GM18507 (cell line): ENCODE measurements at regions not wholly inside any gene's neighbourhood (a gene's known extent, or its start where the extent isn't known, plus 50 kb on each side); places are given as distances from the start of the nearest gene placed in this dataset.
A peak's percentile ranks its signal among the peaks of the same experiment; 100 is the strongest.

Source experiments
- DNase-seq: peaks from one replicate; pipeline ENCODE4 v3.0.0; 2011; ENCODE audit warnings: low read depth; ENCODE audit not compliant: insufficient read length; ENCODE audit errors: extremely low spot score
- FAIRE-seq: peaks from 2 replicates; lab custom pipeline; 2011; peaks lifted over from hg19 to GRCh38; lab: Jason Lieb, UNC

DNA sequence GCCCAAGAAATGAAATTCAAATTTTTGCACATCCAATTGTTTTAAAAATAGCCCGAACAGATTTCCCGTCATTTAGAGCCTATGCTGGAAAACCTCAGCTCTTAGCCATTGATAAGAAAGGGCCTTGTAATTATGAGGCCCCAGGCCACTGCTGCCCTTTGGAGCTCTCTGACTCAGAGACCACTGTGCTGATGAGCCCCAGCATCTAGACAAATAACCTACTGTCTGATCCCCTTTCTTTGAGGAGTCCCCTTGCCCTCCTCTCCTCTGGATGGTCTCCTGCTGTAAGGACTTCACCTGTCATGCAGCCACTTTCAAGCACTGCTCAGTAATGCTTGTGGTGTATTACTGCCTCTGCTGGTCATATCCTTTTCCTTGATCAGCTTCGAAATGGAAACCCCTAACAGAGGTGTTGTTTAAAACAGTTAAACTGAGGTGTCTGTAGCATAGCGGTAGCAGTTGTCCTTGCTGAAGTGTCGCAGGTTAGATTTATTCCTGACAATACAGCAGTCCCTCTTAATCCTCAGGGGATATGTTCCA lies 159.9 kb upstream of the SRRM4 start:
- no peak for DNase-seq
- no peak for FAIRE-seq

DNA sequence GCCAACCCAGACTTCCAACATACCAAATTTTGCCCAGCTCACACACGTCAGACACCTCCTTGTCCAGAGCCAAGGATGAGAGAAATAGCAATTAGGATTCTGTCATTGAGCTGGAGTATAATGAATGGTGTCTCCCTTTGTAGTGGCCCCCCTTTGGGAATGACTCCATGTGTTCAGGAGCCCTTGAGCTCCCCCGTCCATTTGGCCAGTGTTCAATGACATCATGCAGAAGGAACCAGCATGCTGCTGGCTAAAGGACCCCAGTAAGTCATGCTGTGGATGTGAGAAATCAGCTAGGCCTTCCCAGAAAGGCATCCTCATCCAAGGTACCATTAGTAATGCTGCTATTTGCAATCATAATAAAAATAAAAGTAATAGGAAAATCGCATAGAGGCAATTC lies 158.8 kb upstream of the SRRM4 start:
- DNase-seq (no peak), FAIRE-seq (no peak)

DNA sequence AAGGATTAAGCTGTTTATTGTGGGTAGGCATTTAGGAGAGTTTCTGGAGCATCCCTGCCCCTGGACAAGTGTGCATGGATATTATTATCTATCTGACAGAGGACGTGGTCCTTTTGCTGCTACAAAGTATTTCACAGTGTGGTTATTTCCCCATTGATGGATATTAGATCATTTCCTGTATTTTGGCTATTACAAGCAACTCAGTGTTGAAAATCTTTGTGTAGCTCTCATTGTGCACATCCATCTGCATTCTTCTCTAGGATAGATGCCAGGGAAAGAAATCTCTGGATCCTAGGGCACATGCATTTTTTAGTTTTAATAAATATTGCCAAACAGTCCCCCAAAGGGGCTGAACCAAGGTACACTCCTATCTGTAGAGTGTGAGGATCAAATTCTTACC lies 154.3 kb upstream of the SRRM4 start:
- no peak for DNase-seq
- no peak for FAIRE-seq

DNA sequence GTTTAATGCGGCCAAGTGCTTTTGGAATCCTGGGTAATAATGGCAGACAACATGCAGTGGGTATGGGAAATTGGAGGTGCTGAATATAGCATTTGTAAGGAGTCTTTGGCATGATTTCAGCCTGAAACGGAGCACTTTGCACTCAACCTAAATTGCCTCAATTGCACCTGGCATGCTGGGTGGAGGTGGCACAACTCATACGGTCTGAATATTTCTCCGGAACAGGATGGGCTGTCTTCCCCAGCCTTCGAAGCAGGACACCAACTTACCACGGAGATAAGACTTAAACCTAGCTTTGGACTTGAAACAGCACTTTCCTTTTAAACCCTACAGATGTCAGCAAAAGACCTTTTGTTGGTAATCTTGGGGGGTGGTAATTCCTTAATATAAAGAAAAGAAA lies 153.7 kb upstream of the SRRM4 start:
- DNase-seq (no peak), FAIRE-seq (no peak)

DNA sequence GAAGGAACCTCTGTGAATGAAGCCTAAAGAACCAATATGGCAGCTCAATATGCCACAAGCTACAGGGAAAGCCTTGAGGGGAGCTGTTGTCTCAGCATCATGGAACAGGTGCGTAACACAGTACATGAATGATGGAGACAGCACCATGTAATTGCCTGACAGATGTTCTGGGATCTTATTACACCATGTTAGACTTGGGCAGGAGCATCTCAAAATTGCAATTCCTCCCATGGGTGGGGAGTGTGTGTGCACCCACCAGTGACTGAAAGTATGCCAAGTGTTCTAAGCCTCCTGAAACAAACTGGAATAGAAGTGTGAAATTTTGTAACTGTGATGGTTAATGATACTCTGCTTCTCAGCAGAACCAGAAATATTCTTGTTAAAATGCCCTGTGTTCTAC lies 151.0 kb upstream of the SRRM4 start:
- FAIRE-seq (no peak), DNase-seq (no peak)

DNA sequence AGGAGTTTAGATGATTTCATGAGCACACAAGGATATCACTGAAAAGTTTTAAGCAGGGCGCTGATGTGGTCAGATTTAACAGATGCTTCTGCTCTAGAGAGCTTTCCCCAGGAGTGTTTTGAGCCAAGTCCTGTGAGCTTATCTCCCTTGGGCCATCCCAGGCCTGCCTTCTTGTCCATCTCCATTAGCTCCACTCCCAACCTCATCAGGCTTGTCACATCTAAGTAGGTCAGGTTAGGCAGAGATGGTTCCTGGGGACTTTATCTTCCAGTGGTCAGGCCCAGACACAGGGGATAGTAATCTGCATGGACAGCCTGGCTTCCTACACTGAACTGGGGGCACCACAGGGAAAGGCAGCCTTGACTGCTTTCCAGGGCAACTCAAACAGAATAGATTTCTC lies 145.4 kb upstream of the SRRM4 start:
- FAIRE-seq: no peak
- no peak for DNase-seq

DNA sequence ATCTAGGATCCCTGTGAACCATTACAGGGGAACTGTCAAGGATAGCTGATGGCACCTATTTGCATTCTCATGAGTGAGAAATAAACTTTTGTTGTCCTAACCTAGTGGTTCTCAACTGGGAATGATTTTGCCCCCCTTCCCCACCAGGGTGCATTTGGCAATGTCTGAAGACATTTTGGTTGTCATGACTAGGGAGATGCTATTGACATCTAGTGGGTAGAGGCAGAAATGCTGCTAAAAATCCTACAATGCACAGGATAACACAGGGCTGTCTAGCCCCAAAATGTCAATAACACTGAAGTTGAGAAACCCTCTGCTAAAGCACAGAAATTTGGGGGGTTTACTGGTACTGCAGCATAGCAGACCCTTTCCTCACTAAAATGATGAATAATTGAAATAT lies 140.9 kb upstream of the SRRM4 start:
- DNase-seq (no peak), FAIRE-seq (peak; percentile 15)

DNA sequence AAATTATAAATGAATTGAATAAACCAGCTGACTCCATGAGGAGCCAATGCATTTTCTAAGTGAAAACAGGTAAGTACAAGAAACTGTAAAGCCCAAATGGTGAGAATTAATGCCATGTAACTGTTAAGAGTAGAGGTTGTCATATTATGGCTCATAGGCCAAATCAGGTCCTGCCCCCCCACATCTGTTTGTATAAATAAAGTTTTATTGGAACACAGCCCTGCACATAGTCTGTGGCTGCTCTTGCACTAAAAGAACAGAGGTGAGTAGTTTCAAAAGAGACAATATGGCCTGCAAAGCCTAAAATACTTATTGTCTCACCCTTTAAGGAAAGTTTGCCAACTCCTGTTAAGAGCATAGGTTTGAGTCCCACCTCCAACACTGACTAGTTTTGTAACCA lies 140.5 kb upstream of the SRRM4 start:
- no peak for FAIRE-seq

DNA sequence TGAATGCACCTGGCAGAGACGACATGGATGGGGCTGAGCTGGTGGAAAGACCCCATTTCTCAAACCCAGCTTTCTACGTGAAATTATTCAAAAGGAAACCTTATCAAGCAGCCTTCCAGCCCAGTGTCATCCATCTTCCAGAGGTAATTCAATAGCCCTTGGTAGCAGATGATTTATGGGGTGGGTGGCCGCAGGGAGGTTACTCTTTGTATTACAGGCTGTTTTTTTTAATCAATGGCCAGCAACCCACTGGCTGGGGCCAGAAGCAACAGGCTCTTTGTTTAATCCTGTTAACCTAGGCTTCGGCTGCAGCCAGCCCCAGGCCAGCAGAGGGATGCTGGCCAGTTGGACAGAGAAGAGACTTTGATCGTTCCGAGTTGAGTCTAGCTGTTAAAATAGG lies 139.8 kb upstream of the SRRM4 start:
- no peak for FAIRE-seq

More for the DNA sequence above, 140.5 kb upstream of the SRRM4 start:
- no peak for DNase-seq

DNA sequence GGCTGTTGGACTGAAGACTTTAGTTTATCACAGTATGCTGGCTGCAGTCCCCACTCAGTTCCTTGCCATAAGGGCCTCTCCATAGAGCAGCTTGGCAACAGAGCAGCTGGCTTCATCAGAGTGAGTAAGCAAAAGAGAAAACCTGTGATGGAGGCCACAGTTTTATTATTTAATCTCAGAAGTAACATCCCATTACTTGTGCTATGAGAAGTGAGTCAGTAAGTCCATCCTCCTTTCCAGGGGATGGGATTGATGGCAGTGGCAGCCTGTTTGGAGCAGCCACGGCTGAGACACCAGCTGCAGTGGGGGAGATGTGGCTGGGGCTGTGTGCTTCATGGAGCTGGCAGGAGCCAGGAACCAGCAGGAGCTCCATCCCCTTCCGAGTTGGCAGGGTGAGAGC lies 138.5 kb upstream of the SRRM4 start:
- FAIRE-seq (no peak), DNase-seq (no peak)

More for the DNA sequence above, 139.8 kb upstream of the SRRM4 start:
- no peak for DNase-seq

DNA sequence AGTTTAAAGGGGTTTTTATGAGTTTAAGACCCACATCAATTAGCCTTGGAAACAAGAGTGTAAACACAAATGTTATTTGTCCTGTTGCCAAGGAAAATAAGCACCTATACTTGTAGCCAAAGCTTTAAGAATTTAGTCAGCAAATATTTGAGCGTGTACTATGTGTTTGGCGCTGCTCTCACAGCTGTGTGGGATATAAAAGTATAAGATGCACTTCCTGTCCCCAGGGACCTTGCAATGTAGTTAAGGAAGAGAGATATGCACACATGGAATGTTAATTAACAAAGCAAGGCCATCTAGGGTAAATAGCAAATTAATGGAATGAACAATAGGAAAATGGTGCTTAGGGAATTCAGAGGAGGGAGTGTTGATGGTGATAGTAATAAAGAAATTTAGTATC lies 134.9 kb upstream of the SRRM4 start:
- DNase-seq (no peak), FAIRE-seq (no peak)

DNA sequence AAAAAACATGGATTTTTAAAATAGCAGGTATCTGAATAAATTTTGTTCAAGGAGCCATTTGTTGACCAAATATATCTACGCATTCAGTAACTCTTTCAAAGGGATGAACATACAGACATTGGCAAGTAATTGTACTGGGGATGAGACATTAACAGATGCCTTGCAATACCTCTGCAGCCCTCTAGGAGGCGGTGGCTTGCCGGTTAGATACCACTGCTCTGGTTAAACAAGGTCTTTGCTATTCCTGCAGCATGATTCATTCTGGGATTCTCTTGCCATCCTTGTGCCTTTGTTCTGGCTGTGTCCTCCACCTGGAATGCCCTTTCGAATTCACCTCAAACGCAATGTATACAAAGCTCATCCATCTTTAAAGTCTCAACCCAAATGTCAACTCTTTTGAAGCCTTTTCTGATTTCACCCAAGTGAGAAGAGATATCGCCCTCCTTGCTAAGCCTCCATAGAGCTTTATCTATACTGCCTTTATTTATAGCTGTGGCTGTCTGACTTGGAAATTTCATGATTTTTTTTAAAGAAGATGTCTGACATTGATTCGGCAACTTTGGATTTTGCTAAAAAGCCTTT lies 131.0 kb upstream of the SRRM4 start:
- DNase-seq: peak; percentile 5
- peak; percentile 65 for FAIRE-seq

DNA sequence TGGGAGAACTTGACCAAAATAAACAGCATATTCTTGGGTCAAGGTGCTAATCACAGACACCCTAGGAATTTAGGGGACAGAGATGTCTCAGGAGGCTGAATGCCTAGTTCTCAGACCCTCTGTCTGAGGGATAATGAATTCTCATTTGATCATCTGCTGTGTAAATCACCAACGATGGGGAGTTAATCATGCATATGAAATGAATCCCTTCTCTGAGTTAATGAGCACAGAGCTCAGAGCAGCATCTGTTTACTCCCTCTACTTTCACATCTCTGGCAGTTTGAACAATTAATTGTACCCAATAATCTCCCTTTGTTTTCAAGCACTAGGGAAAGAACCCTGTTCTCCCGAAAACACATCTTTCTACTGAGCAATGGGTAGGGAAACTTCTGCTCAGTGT lies 129.4 kb upstream of the SRRM4 start:
- no peak for FAIRE-seq
- DNase-seq: no peak

DNA sequence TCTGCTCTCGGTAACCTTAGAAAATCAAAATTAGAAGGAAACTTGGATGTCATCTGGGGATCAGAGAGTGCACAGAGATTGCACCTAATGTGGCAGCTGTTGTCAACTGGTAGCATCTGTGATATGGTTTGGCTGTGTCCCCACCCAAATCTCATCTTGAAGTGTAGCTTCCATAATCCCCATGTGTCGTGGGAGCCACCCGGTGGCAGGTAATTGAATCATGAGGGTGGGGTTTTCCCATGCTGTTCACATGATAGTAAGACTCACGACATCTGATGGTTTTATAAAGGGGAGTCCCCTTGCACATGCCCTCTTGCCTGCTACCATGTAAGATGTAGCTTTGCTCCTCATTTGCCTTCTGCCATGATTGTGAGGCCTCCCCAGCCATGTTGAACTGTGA lies 127.7 kb upstream of the SRRM4 start:
- no peak for FAIRE-seq
- DNase-seq: no peak

DNA sequence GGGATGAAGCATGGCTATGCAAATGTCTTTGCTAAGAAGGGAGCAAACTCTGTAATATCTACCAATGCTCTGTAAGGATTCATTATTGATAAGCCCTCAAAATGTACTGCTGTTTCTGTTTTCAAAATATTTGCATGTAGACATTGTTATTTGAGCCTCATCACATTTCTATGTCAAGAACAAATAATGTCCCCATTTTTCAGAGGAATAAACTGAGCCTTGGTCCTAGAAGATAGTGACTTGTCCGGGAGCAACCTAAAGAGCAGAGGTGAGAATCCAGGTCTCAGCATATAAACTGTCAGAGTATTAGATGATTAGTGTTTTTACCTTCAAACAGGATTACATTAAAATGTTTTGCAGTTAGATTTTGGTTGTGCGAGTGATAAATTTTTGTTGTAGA lies 125.5 kb upstream of the SRRM4 start:
- FAIRE-seq (no peak), DNase-seq (no peak)

DNA sequence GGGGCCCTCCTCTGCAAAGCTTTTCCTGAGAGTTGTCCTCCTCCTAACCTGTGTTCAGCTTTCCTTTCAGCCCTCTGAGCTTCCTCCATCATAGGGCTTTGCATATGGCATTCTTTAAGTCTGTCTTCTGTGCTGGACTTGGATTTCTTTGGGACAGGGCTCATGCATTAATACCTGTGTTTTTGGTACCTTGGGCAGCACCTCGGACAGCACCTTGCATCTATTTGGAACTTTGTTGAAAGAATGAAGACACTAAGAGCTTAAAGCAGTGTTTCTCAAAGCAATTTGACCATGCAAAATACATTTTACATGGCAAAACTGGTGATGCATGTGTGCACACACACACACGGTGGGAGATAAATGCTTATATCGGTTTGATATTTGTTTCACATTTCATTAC lies 115.0 kb upstream of the SRRM4 start:
- FAIRE-seq (no peak), DNase-seq (no peak)

DNA sequence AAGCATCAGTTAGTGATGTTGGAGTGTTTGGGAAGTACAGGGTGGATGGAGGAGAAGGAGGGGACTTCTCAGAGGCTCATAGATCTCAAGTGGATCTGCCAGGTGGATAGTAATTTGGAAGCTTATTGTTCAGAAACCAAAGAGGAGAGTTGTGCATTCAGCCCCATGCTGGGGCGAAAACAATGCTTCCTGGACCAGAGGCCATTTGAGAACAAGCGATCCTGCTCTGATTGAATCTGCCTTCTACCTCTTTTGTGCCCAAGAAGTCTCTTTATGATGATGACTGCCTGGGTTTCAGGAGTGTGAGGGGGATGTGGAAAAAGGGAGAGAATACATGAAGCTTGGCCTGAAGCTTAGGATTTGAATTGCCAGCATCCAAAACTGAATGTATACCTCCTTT lies 110.8 kb upstream of the SRRM4 start:
- FAIRE-seq (no peak), DNase-seq (no peak)

DNA sequence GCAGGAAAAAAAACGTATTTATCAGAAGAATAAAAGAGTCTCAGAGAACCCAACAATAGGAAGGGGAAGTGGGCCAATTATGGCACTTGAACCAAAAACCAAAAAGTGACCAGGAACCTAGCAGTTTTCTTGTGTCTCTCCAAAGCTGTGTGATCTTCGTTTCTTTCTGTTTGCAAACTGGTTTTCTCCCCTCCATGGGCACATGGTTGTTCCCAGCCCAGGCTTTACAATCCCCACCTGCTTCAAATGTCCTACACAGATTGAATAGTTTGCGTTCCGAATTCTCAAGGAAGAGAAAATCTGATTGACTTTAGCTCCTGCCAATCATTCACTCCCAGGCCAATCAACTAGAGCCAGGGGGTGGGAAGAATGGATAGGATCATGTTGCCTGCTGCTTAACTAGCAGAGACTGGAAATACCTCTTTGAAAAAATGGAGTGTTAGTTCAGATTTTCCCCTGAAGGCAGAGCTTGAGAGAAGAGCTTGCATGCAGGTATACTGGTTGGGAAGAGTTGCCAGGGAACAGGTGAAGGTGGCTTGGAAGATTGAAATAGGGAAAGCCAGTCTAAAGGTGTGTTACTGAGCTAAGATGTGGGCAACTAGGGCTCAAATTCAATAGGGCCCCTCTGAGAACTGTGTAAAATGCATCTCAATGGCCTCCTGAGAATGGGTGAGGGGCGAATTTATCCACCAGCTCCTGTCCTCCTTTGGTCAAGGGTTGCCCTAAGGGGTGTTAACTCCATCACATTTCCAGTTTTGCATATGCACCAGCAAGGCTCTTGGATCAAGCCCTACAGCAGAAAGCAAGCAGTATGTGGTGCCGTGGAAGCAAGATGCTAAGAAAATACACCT lies 106.4 kb upstream of the SRRM4 start:
- FAIRE-seq (no peak), DNase-seq (no peak)

DNA sequence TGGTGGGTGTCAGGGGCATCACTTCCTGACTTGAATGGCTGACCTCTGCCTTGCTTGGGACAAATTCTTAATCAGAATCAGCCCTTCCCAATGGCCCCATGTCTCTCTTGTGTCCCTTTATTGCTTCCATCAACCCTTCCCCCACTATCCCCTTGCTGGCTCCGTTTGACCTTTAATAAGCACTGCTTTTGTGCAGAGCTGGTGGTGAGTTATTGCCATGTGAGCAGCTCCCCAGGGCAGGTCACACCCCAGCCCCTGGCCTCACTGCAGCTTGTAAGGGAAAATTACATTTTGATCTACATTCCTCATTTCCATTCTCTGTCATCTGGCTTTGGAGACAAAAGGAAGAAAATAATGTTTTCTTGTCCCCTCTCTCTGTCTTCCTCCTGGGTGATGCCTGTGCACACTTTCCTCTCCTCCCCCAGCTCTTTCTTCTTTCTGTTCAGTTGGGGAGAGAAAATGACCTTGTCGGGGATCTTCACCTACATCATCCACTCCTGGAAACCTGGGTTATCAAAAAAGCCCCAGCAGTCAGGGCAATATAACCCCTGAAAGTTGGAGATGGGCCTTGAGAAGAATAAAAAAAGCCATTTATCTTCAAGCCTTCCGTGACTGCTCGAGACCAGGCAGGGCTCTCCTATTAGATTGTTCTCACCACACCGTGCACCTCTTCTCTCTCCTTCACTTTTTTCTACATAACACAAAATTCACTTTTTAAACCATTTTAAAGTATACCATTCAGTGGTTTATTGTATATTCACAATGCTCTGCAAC lies 100.4 kb upstream of the SRRM4 start:
- no peak for DNase-seq
- no peak for FAIRE-seq

DNA sequence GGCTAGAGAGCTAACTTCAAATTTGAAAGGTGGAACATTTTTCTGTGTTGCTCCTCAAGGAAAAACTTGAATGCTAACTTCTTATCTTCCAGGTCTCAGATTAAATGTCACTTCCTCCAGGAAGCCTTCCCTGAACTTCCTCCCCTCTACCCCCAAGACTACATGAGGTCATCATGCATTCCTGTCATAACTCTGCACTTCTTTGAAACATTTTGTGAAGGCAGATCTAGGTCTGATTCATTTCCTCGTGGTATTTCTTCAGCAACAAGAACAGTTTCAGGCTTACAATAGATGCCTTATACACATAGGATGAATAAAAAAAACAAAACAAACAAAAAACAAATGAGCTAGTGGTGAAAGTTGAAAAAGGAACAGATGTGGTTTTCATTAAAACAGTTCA lies 97.1 kb upstream of the SRRM4 start:
- no peak for FAIRE-seq
- DNase-seq: no peak
